ENCODE measurements at regions not wholly inside any gene's neighbourhood (a gene's known extent, or its start where the extent isn't known, plus 50 kb on each side); places are given as distances from the start of the nearest gene placed in this dataset.
A peak's percentile ranks its signal among the peaks of the same experiment; 100 is the strongest.

DNA sequence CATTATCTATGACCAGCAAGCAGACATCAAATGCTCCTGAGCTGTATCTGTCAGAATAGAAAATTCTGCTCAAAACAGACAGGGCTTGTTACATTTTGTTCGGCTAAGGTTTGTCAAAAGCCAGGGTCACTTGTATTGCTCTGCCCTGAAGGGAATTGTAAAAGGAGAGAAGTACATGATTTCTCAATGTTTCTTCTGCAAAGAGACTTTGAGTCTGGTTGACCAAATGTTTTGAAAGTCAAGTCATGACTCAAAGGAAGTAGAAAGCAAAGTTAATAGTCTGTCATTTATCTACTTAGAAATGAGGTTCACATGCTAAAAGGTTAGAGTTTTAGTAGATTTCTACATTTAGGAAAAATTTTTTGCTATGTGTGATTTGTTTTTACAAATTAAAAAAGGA lies 1624.1 kb upstream of the ZEB2 start:
- TF ChIP-seq, protein P1, sequence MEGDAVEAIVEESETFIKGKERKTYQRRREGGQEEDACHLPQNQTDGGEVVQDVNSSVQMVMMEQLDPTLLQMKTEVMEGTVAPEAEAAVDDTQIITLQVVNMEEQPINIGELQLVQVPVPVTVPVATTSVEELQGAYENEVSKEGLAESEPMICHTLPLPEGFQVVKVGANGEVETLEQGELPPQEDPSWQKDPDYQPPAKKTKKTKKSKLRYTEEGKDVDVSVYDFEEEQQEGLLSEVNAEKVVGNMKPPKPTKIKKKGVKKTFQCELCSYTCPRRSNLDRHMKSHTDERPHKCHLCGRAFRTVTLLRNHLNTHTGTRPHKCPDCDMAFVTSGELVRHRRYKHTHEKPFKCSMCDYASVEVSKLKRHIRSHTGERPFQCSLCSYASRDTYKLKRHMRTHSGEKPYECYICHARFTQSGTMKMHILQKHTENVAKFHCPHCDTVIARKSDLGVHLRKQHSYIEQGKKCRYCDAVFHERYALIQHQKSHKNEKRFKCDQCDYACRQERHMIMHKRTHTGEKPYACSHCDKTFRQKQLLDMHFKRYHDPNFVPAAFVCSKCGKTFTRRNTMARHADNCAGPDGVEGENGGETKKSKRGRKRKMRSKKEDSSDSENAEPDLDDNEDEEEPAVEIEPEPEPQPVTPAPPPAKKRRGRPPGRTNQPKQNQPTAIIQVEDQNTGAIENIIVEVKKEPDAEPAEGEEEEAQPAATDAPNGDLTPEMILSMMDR (IDR thresholded peaks at IDR 0.05): no peak
- H3K27me3 Mint-ChIP-seq (ENCODE audit: unreplicated experiment): no peaks in the 10 kb centered on the region
- DNase-seq (ENCODE audit: extremely low spot score, unreplicated experiment): no peak
- peak overlapping the region; percentile 59 for H3K27ac Mint-ChIP-seq (ENCODE audit: unreplicated experiment)
- no peaks in the 10 kb centered on the region for H3K9me3 Mint-ChIP-seq (ENCODE audit: unreplicated experiment)
- no peak overlapping the region for H3K4me3 Mint-ChIP-seq (ENCODE audit: unreplicated experiment)
- H3K36me3 Mint-ChIP-seq (ENCODE audit: unreplicated experiment): no peaks in the 10 kb centered on the region
- H3K4me1 Mint-ChIP-seq (ENCODE audit: unreplicated experiment): peaks cover 24% of the 10 kb centered on the region

DNA sequence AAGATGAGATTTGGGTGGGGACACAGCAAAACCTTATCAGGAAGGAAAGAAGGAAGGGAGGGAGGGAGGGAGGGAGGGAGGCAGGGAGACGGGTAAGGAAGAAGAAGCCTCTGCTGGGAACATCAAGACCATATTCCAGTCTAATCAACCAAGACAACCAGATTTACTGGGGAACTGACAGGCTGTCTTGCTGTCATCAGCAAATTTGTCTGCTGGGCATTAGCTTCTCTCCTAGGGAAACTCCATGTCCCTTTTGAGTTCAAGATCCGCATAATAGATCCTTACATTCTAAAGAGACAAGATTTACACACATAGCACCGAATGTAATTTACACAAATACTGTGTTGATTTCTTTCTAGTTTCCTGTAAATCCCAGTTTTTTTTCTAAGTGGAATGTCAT lies 1618.9 kb upstream of the ZEB2 start:
- H3K27me3 Mint-ChIP-seq (ENCODE audit: unreplicated experiment): no peaks in the 10 kb centered on the region
- peaks cover 27% of the 10 kb centered on the region for H3K4me1 Mint-ChIP-seq (ENCODE audit: unreplicated experiment)
- TF ChIP-seq, protein P1 (IDR thresholded peaks at IDR 0.05): no peak
- no peaks in the 10 kb centered on the region for H3K9me3 Mint-ChIP-seq (ENCODE audit: unreplicated experiment)
- H3K27ac Mint-ChIP-seq (ENCODE audit: unreplicated experiment): no peak overlapping the region
- H3K4me3 Mint-ChIP-seq (ENCODE audit: unreplicated experiment): no peak overlapping the region
- no peaks in the 10 kb centered on the region for H3K36me3 Mint-ChIP-seq (ENCODE audit: unreplicated experiment)
- no peak for DNase-seq (ENCODE audit: extremely low spot score, unreplicated experiment)

DNA sequence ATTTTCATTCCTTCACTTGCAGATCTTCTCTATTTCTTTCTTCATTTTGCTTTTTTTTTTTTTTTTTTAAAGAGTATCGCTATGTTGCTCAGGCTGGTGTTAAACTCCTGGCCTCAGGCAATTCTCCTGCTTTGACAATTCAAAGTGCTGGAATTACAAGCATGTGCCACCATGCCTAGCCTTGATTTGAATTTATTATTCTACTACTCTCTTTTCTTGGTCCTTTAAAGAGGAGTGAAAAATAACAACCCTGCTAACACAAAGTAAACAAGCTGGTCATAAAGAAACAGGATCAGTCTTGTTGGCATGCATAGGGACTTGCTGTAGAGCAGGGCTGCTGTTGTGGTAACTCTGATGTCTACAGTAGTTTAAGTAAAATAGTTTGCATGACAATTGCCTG lies 1615.3 kb upstream of the ZEB2 start:
- Mint-ChIP-seq H3K4me1 (ENCODE audit: unreplicated experiment) (peaks cover 51% of the 10 kb centered on the region), H3K36me3 (ENCODE audit: unreplicated experiment) (no peaks in the 10 kb centered on the region), H3K4me3 (ENCODE audit: unreplicated experiment) (no peak overlapping the region), H3K27ac (ENCODE audit: unreplicated experiment) (peak overlapping the region; percentile 71), H3K27me3 (ENCODE audit: unreplicated experiment) (no peaks in the 10 kb centered on the region), H3K9me3 (ENCODE audit: unreplicated experiment) (peaks cover 10% of the 10 kb centered on the region)
- TF ChIP-seq, protein P1 (IDR thresholded peaks at IDR 0.05): no peak
- no peak for DNase-seq (ENCODE audit: extremely low spot score, unreplicated experiment)

DNA sequence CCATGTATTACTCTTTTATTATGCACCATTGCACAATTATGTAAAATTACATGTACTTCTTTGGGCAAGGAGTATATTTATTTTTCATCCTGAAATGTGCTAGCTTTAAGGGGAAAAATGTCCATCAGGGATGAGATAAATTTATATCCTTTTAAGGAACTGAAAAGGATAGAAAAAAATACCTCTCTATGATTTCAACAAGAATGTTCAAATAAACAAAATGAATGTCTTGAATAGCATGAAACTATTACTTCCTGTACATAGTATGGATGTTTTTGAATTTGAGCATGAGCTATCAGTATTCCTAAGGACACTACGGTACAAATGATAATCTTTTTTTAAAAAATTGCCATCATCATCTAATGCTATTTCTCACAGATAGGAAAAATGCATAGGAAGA lies 1611.9 kb upstream of the ZEB2 start:
- Mint-ChIP-seq H3K4me3 (ENCODE audit: unreplicated experiment) (no peak overlapping the region), H3K4me1 (ENCODE audit: unreplicated experiment) (peaks cover 65% of the 10 kb centered on the region), H3K27ac (ENCODE audit: unreplicated experiment) (no peak overlapping the region), H3K27me3 (ENCODE audit: unreplicated experiment) (no peaks in the 10 kb centered on the region), H3K9me3 (ENCODE audit: unreplicated experiment) (peaks cover 23% of the 10 kb centered on the region), H3K36me3 (ENCODE audit: unreplicated experiment) (no peaks in the 10 kb centered on the region)
- DNase-seq (ENCODE audit: extremely low spot score, unreplicated experiment): no peak
- TF ChIP-seq, protein P1 (IDR thresholded peaks at IDR 0.05): no peak

DNA sequence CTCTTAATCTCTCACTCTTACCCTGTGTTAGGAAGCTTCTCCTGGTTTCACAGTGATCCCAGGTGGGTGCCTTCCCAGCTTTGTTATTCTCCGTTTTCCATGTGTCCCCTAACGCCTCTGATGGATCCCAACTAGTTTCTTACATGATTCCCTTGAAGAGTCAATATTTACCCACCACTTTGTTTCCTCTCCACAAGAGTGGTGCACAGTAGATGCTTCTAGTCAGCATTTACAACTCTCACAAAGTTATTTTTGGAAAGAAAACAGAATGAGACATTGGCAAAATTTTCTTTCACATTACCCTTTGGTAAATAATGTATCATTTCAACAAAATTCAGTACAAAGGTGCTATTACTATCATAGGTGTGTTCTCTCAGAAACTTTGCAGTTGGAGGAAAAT lies 1611.1 kb upstream of the ZEB2 start:
- DNase-seq (ENCODE audit: extremely low spot score, unreplicated experiment): no peak
- Mint-ChIP-seq H3K4me3 (ENCODE audit: unreplicated experiment) (no peak overlapping the region), H3K36me3 (ENCODE audit: unreplicated experiment) (no peaks in the 10 kb centered on the region), H3K27me3 (ENCODE audit: unreplicated experiment) (no peaks in the 10 kb centered on the region), H3K4me1 (ENCODE audit: unreplicated experiment) (peaks cover 60% of the 10 kb centered on the region), H3K9me3 (ENCODE audit: unreplicated experiment) (peaks cover 23% of the 10 kb centered on the region), H3K27ac (ENCODE audit: unreplicated experiment) (peak overlapping the region; percentile 1)
- TF ChIP-seq, protein P1 (IDR thresholded peaks at IDR 0.05): no peak

All from osteocyte (in vitro differentiated cells).